HG02884 (cell line): ENCODE measurements at regions not wholly inside any gene's neighbourhood (a gene's known extent, or its start where the extent isn't known, plus 50 kb on each side); places are given as distances from the start of the nearest gene placed in this dataset.
"Not testable (repeated sequence)": the region's sequence is repeated elsewhere in the genome, so short reads cannot be mapped to it uniquely, and the experiment has no call there.

ENCODE experiments used
- ATAC-seq: cut with Tn5 transposase; IDR thresholded peaks from one replicate; pipeline ENCODE4 v1.9.1; 2021; ENCODE audit warnings: mild to moderate bottlenecking, moderate library complexity; ENCODE audit not compliant: unreplicated experiment

DNA sequence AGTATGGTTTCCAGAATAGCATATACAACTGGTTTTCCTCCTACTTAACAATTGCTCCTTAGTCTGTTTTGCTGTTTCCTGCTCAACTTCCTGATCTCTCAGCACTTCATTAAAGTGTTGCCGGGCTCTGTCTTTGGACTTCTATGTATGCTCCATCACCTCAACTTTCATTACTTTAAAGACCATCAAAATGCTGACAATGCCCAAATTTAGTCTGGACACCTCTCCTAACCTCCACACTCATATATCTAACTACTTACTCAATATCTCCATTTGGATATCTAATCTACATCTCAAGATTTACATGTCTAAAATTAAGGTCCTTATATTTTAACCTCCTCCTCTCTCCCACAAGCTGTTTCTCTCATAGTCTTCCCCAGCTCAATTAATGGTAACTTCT is 54.4 kb upstream of the LGR5 start:
- ATAC-seq, result no peak

DNA sequence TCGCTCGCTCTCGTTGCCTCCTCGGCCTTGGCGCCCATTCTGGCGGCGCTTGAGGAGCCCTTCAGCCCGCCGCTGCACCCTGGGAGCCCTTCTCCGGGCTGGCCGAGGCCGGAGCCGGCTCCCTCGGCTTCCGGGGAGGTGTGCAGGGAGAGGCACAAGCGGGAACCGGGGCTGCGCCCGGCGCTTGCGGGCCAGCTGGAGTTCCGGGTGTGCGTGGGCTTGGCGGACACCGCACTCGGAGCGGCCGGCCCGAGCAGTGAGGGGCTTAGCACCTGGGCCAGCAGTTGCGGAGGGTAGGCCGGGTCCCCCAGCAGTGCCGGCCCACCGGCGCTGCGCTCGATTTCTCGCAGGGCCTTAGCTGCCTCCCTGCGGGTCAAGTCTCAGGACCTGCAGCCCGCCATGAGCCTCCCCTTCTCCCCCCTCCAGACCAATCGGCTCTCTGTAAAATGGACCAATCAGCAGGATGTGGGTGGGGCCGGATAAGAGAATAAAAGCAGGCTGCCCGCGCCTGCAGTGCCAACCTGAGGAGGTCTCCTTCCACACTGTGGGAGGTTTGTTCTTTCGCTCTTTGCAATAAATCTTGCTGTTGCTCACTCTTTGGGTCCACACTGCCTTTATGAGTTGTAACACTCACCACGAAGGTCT is 62.8 kb upstream of the LGR5 start:
- not testable (repeated sequence) for ATAC-seq

DNA sequence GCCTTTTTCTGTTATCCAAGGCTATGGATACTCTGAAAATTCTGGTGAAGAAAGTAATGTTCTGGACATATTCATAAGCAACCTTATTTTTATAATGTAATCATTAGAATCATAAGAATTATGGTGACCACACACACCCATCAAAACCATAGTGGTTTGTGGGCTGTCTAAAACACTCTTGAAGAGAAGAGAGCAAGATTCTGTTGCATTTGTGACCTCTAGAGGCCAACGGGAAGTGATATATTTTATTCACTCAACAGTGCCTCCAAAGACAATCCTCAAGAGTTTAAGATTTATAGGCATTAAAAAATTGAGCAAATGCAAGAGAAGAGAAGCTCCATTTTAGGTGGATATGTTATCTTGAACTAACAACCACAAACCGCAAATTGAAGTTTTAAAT is 68.5 kb upstream of the LGR5 start:
- no peak for ATAC-seq

GRCh38 chr12:71360013-71360412 is 79.6 kb upstream of the LGR5 start:
- ATAC-seq, result no peak

- no peak for ATAC-seq
These were observed 83.0 kb upstream of the LGR5 start for GRCh38 chr12:71356569-71356968.

GRCh38 chr12:71354871-71355270 is 84.7 kb upstream of the LGR5 start:
- ATAC-seq, result no peak

DNA sequence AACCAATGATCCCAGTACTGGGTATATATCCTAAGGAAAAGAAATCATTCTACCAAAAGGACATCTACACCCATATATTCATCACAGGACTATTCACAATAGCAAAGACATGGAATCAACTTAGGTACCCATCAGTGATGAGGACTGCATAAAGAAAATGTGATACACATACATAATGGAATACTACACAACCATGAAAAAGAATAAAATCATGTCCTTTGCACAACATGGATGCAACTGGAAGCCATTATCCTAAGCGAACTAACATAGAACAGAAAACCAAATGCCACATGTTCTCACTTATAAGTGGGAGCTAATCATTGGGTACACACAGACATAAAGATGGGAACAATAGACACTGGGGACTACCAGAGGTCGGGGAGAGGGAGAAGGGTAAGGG is 86.0 kb upstream of the LGR5 start:
- ATAC-seq, result no peak

DNA sequence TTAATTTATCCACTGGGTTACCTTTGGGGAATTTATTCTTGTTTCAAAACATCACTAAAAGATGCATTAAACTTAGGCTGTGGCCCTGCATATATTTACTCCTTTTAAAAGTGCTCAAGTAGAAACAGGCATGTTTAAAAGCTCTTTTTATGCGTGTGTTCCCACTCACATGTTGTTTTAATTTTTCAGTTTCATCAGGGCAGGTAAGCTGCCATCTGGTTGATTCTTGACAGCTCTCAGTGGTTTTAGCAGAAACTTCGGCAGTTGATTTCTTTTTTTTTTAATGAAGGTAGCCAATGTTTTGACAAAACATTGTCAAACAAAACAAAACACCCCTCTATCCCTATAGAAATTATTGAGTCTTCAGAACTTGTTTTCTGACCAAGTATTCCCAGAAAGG is 89.6 kb upstream of the LGR5 start:
- ATAC-seq, result no peak

DNA sequence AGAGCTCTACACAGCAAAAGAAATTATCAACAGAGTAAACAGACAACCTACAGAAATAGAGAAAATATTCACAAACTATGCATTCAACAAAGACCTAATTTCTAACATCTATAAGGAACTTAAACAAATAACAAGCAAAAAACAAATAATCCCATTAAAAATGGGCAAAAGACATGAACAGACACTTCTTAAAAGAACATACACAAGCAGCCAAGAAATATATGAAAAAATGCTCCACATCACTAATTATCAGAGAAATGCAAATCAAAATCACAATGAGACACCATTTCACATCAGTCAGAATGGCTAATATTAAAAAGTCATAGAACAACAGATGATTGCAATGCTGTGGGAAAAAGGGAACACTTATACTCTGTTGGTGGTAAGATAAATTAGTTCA is 100.7 kb upstream of the LGR5 start:
- ATAC-seq, result no peak

DNA sequence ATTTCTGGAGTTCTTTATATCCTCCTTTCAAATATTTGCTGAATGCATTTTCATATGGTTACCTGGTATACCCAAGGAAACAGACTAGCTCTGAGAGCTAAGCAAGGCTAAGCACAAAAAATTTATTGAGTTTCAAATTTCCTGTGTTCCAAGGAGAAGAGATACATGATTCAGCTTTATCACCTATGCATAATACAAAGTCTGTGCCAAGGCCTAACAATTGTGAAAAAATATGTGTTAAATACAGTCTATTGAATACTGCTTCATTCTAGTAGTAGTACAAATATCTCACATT is 103.7 kb upstream of the LGR5 start:
- ATAC-seq, result no peak

DNA sequence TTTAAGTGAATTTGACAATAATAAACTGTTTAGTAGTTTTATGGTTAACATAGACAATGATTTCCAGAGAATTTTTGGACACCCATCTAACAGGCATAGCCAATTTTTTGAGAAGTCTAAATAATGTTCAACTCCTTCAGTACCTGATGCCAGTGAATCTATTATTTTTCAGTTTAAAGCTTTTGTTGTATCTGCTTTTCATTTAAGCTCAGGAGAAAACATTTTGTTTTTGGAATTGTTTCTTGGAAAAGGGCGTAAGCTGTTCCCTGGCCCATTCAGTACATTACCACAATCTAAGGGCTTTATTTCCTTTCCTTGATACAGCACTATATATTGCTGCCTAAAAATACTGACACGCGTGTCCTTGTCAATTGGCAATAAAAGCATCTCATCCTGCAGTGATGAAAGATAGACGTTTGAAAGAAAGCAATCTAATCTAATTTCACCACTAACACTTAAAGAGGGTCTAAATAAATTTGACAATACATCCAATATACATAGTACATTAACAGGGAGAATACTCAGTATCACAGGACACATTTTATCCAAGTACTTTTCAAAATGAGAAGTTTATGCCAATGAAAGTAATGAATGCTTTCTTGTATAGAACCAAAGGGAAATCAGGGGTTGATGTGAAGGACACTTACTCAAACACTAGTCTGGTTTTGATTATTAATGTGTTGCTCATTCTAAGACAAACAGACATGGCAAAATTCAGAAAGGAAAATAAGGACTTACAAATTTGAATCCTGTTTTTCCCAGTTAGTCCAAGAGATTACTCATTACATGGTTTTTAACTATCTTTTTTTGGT is 104.2 kb upstream of the LGR5 start:
- ATAC-seq, result no peak

GRCh38 chr12:71333418-71333817 is 106.2 kb upstream of the LGR5 start:
- ATAC-seq, result no peak

GRCh38 chr12:71329956-71330355 is 109.6 kb upstream of the LGR5 start:
- no peak for ATAC-seq

GRCh38 chr12:71321531-71321930 is 118.1 kb upstream of the LGR5 start:
- ATAC-seq, result no peak

DNA sequence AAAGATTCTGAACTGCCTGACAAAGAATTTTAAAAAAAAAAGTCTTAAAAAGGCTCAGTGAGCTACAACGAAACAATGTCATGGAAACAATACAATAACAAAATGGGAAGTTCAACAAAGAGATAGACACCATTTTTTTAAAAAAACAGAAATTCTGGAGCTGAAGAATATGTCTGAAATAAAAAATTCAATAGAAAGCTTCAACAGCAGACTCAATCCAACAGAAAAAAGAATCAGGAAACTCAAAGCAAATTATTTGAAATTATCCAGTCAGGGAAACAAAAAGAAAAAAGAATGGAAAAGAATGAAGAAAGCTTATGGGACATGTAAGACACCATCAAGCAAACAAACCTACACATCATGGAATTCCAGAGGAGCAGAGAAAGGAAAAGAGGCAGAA is 118.5 kb upstream of the LGR5 start:
- no peak for ATAC-seq

DNA sequence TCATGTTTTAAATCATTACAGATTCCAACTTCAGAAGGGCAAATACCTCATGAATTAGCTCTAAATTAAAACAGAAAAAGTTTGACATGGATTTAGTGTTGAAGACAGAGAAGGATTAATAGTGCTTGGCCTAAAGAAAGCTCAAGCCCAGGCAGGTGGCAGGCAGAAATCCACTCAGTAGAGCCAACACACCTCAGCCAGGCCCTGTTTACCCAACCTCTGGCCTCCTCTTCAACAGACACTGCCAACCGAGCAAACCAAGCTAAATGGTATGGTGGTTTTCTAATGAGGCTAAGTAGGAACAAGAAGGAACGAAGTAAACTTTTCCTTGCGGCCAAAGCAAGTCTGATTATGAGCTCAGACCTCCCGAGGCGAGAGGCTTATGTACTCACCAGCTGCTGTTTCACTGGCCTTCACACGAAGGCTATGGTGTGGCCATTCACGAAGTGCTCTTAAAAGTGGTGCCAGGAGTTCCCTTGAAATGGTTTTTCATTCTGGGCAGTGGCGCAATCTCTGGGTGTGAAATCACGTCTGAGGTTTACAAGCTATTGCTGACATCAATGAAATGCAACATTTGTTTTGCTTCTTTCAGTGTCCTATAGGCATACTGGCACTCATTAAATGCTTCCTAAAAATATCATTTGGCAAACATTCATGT is 124.1 kb upstream of the LGR5 start:
- ATAC-seq, result no peak

DNA sequence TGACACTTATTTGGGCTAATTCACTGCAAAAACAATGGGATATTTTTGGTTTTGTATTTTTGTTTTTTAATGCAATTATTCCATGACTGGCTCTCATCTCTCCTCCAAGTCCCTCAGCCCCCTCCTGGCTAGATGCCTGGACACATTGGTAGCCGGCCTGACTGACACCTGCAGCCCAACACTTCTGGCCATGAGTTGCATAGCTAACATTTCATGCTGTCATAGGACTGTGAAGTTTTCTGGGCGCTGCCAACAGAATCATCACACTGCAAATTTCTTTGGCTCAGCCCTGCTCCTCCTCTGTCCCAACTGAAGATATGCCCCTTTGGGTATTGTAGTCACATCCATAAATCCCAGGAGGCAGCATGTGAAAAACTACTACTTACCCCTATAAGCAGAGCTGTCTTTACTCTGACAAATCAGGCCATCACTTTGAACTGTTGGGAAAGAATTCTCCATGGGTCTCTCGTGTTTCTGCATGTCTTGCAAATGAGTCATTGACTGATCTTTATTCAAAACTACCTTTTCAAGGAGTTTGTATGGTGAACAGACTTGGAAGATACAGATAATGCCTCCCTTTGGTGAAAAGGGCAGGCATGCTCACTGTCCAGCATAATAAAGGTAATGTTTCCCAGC is 126.7 kb upstream of the LGR5 start:
- no peak for ATAC-seq

DNA sequence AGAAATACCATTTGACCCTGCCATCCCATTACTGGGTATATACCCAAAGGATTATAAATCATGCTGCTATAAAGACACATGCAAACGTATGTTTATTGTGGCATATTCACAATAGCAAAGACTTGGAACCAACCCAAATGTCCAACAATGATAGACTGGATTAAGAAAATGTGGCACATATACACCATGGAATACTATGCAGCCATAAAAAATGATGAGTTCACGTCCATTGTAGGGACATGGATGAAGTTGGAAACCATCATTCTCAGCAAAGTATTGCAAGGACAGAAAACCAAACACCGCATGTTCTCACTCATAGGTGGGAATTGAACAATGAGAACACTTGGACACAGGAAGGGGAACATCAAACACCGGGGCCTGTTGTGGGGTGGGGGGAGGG is 128.0 kb upstream of the LGR5 start:
- ATAC-seq, result not testable (repeated sequence)

- no peak for ATAC-seq
These were observed 132.8 kb upstream of the LGR5 start for GRCh38 chr12:71306808-71307207.

- ATAC-seq, result no peak
These were observed 135.3 kb upstream of the LGR5 start for GRCh38 chr12:71304306-71304705.

GRCh38 chr12:71303199-71303598 is 136.4 kb upstream of the LGR5 start:
- no peak for ATAC-seq
